IMR-90 (cell line): ENCODE measurements at regions not wholly inside any gene's neighbourhood (a gene's known extent, or its start where the extent isn't known, plus 50 kb on each side); places are given as distances from the start of the nearest gene placed in this dataset.

Experiments
- CTCF ChIP-seq: conservative IDR thresholded peaks from 2 replicates; pipeline ENCODE4 v1.5.1; 2012; ENCODE audit warnings: mild to moderate bottlenecking, low read depth, low read length, improper control_type of control experiment
- MAFK ChIP-seq: IDR thresholded peaks from 2 replicates; pipeline ENCODE4 v1.6.1; 2012; ENCODE audit warnings: low read depth, low read length, improper control_type of control experiment
- MXI1 ChIP-seq: IDR thresholded peaks from 2 replicates; pipeline ENCODE4 v1.6.1; 2012; ENCODE audit warnings: low read depth, mild to moderate bottlenecking, low read length, moderate library complexity, borderline replicate concordance
- POLR2A ChIP-seq: IDR thresholded peaks from 2 replicates; pipeline ENCODE4 v1.6.1; 2012; ENCODE audit warnings: mild to moderate bottlenecking, low read depth, low read length
- RAD21 ChIP-seq: IDR thresholded peaks from 2 replicates; pipeline ENCODE4 v1.6.1; 2012; ENCODE audit warnings: low read length, improper control_type of control experiment
- RFX5 ChIP-seq: IDR thresholded peaks from 2 replicates; pipeline ENCODE4 v1.8.0; 2012; ENCODE audit warnings: low read depth, mild to moderate bottlenecking, low read length, moderate library complexity
- USF2 ChIP-seq: fragments of 150-350 bp; IDR thresholded peaks from 2 replicates; pipeline ENCODE4 v1.6.1; 2017; ENCODE audit warnings: mild to moderate bottlenecking, antibody characterized with exemption, low read length, low read depth

GRCh38 chr18:46400449-46400848 lies 256.6 kb downstream of the LOXHD1 start:
- TF ChIP-seq CTCF: no peak
- TF ChIP-seq POLR2A: no peak
- no peak for TF ChIP-seq USF2
- no peak for TF ChIP-seq MXI1
- no peak for TF ChIP-seq MAFK
- no peak for TF ChIP-seq RAD21
- TF ChIP-seq RFX5: no peak
